ENCODE measurements at regions not wholly inside any gene's neighbourhood (a gene's known extent, or its start where the extent isn't known, plus 50 kb on each side); places are given as distances from the start of the nearest gene placed in this dataset.

- no peaks in the 10 kb centered on the region for H3K4me1 ChIP-seq
- H3K27ac ChIP-seq = no peak overlapping the region
- in situ Hi-C loops (cut with MboI; ENCODE audit: low sequenced_read_pairs in 4 of 4) = no loop called here
- intact Hi-C loops (cut with DNase I; ENCODE audit: low total_unique reads) = no loop called here
- no peaks in the 10 kb centered on the region for H3K9me3 ChIP-seq
- H3K4me3 ChIP-seq = no peak overlapping the region
- no peaks in the 10 kb centered on the region for H3K27me3 ChIP-seq
- ATAC-seq = no peak
- no peak for DNase-seq
- H3K36me3 ChIP-seq = no peaks in the 10 kb centered on the region
- no peak for TF ChIP-seq POLR2A (IDR thresholded peaks at IDR 0.05)
- no peak for TF ChIP-seq CTCF (IDR thresholded peaks at IDR 0.05 in 4 of 5, conservative IDR thresholded peaks at IDR 0.05 in 1 of 5)
These were observed 305.8 kb downstream of the AACS start for GRCh38 chr12:125371033-125371432.

GRCh38 chr12:125372085-125372484 is 306.9 kb downstream of the AACS start:
- no peaks in the 10 kb centered on the region for H3K4me1 ChIP-seq
- in situ Hi-C loops (cut with MboI; ENCODE audit: low sequenced_read_pairs in 4 of 4) (no loop called here), intact Hi-C loops (cut with DNase I; ENCODE audit: low total_unique reads) (no loop called here)
- no peaks in the 10 kb centered on the region for H3K9me3 ChIP-seq
- DNase-seq (no peak), ATAC-seq (no peak)
- no peaks in the 10 kb centered on the region for H3K36me3 ChIP-seq
- H3K27ac ChIP-seq = no peak overlapping the region
- H3K27me3 ChIP-seq = no peaks in the 10 kb centered on the region
- no peak for TF ChIP-seq CTCF (IDR thresholded peaks at IDR 0.05 in 4 of 5, conservative IDR thresholded peaks at IDR 0.05 in 1 of 5)
- no peak for TF ChIP-seq POLR2A (IDR thresholded peaks at IDR 0.05)
- no peak overlapping the region for H3K4me3 ChIP-seq

- no peaks in the 10 kb centered on the region for H3K4me1 ChIP-seq
- no peaks in the 10 kb centered on the region for H3K9me3 ChIP-seq
- H3K27ac ChIP-seq = no peak overlapping the region
- no peak overlapping the region for H3K4me3 ChIP-seq
- in situ Hi-C loops (cut with MboI; ENCODE audit: low sequenced_read_pairs in 4 of 4) (no loop called here), intact Hi-C loops (cut with DNase I; ENCODE audit: low total_unique reads) (no loop called here)
- DNase-seq (no peak), ATAC-seq (no peak)
- H3K36me3 ChIP-seq = no peaks in the 10 kb centered on the region
- H3K27me3 ChIP-seq = no peaks in the 10 kb centered on the region
- no peak for TF ChIP-seq CTCF (IDR thresholded peaks at IDR 0.05 in 4 of 5, conservative IDR thresholded peaks at IDR 0.05 in 1 of 5)
- no peak for TF ChIP-seq POLR2A (IDR thresholded peaks at IDR 0.05)
These were observed 308.1 kb downstream of the AACS start for GRCh38 chr12:125373375-125373774.

- H3K4me1 ChIP-seq = no peaks in the 10 kb centered on the region
- H3K36me3 ChIP-seq = no peaks in the 10 kb centered on the region
- H3K4me3 ChIP-seq = no peak overlapping the region
- in situ Hi-C loops (cut with MboI; ENCODE audit: low sequenced_read_pairs in 4 of 4) (no loop called here), intact Hi-C loops (cut with DNase I; ENCODE audit: low total_unique reads) (no loop called here)
- no peak for DNase-seq
- no peaks in the 10 kb centered on the region for H3K27me3 ChIP-seq
- H3K9me3 ChIP-seq = no peaks in the 10 kb centered on the region
- ATAC-seq = no peak
- no peak overlapping the region for H3K27ac ChIP-seq
- no peak for TF ChIP-seq POLR2A (IDR thresholded peaks at IDR 0.05)
- no peak for TF ChIP-seq CTCF (IDR thresholded peaks at IDR 0.05 in 4 of 5, conservative IDR thresholded peaks at IDR 0.05 in 1 of 5)
These were observed 311.2 kb downstream of the AACS start for GRCh38 chr12:125376422-125376821.

GRCh38 chr12:125377093-125377492 is 311.9 kb downstream of the AACS start:
- DNase-seq = no peak
- Histone ChIP-seq H3K27ac (no peak overlapping the region), H3K36me3 (no peaks in the 10 kb centered on the region), H3K4me1 (no peaks in the 10 kb centered on the region), H3K27me3 (no peaks in the 10 kb centered on the region), H3K9me3 (no peaks in the 10 kb centered on the region), H3K4me3 (no peak overlapping the region)
- ATAC-seq = no peak
- intact Hi-C loops (cut with DNase I; ENCODE audit: low total_unique reads) = no loop called here
- no peak for TF ChIP-seq POLR2A (IDR thresholded peaks at IDR 0.05)
- no peak for TF ChIP-seq CTCF (IDR thresholded peaks at IDR 0.05 in 4 of 5, conservative IDR thresholded peaks at IDR 0.05 in 1 of 5)
- in situ Hi-C loops (cut with MboI; ENCODE audit: low sequenced_read_pairs in 4 of 4) = no loop called here

Data from gastrocnemius medialis (tissue), 4 donors.